UCSD-AML1 (cell line): ENCODE measurements at regions not wholly inside any gene's neighbourhood (a gene's known extent, or its start where the extent isn't known, plus 50 kb on each side); places are given as distances from the start of the nearest gene placed in this dataset.
"Not testable (repeated sequence)": the region's sequence is repeated elsewhere in the genome, so short reads cannot be mapped to it uniquely, and the experiment has no call there.

Experiments
- DNase-seq: peaks from one replicate; lab custom pipeline; 2025; ENCODE audit not compliant: unreplicated experiment; lab: John Stamatoyannopoulos, UW

- no peak for DNase-seq
These were observed 173.2 kb upstream of the COPS8 start for GRCh38 chr2:236912326-236913120.

- DNase-seq = no peak
These were observed 170.5 kb upstream of the COPS8 start for GRCh38 chr2:236915186-236915585.

- DNase-seq = no peak
These were observed 170.0 kb upstream of the COPS8 start for GRCh38 chr2:236915726-236916125.

GRCh38 chr2:236916181-236916580, 169.5 kb upstream of the COPS8 start:
- DNase-seq = no peak

- DNase-seq = no peak
These were observed 169.0 kb upstream of the COPS8 start for GRCh38 chr2:236916651-236917050.

GRCh38 chr2:236917164-236917563, 168.5 kb upstream of the COPS8 start:
- no peak for DNase-seq

- no peak for DNase-seq
These were observed 167.1 kb upstream of the COPS8 start for GRCh38 chr2:236918545-236918944.

- DNase-seq = peak; percentile 43
These were observed 166.5 kb upstream of the COPS8 start for GRCh38 chr2:236919209-236919608.

GRCh38 chr2:236919801-236920379, 165.8 kb upstream of the COPS8 start:
- not testable (repeated sequence) for DNase-seq

- DNase-seq = no peak
These were observed 163.6 kb upstream of the COPS8 start for GRCh38 chr2:236922061-236922460.

- no peak for DNase-seq
These were observed 157.2 kb upstream of the COPS8 start for GRCh38 chr2:236928380-236929037.

GRCh38 chr2:236932831-236933361, 152.8 kb upstream of the COPS8 start:
- DNase-seq = no peak

GRCh38 chr2:236934166-236934565, 151.5 kb upstream of the COPS8 start:
- DNase-seq = no peak

GRCh38 chr2:236934656-236935055, 151.0 kb upstream of the COPS8 start:
- no peak for DNase-seq

- DNase-seq = no peak
These were observed 150.6 kb upstream of the COPS8 start for GRCh38 chr2:236935083-236935482.

GRCh38 chr2:236935631-236936445, 149.9 kb upstream of the COPS8 start:
- DNase-seq = no peak

- no peak for DNase-seq
These were observed 149.2 kb upstream of the COPS8 start for GRCh38 chr2:236936446-236936940.

- DNase-seq = peak; percentile 47
These were observed 147.6 kb upstream of the COPS8 start for GRCh38 chr2:236938126-236938525.

- DNase-seq = no peak
These were observed 146.4 kb upstream of the COPS8 start for GRCh38 chr2:236939271-236939670.

GRCh38 chr2:236939721-236940231, 145.9 kb upstream of the COPS8 start:
- no peak for DNase-seq

GRCh38 chr2:236940497-236940896, 145.2 kb upstream of the COPS8 start:
- no peak for DNase-seq
